22Rv1 (cell line): ENCODE measurements at regions not wholly inside any gene's neighbourhood (a gene's known extent, or its start where the extent isn't known, plus 50 kb on each side); places are given as distances from the start of the nearest gene placed in this dataset.

ENCODE experiments used
- ZFX ChIP-seq: fragments of 450-650 bp; IDR thresholded peaks from 2 replicates; pipeline ENCODE4 v1.6.1; 2017; ENCODE audit warnings: antibody characterized with exemption, borderline replicate concordance
- TF ChIP-seq, protein P1 (sequence below): fragments of 450-650 bp; IDR thresholded peaks from 2 replicates; pipeline ENCODE4 v1.5.1; 2017; ENCODE audit warnings: mild to moderate bottlenecking

DNA sequence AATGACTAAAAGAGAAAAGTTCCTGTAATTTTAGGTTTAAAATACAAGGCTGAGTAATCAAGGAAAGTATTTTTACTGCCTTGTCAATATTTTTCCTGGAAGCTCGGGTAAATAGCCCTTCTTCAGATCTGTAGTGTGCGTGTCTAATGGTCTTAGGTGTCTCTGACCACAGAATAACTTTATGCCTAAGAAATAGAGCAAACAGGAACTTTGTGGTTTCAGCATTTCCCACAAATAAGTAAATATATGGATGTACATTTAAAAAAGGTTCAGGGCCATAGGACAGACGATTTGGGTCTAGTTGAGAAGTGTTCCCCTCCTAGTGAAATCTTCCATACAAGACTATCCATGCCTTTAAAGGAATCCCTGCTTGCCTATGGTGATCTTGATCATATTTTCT, 107.0 kb downstream of the ZC3H11B start:
- TF ChIP-seq, protein P1, sequence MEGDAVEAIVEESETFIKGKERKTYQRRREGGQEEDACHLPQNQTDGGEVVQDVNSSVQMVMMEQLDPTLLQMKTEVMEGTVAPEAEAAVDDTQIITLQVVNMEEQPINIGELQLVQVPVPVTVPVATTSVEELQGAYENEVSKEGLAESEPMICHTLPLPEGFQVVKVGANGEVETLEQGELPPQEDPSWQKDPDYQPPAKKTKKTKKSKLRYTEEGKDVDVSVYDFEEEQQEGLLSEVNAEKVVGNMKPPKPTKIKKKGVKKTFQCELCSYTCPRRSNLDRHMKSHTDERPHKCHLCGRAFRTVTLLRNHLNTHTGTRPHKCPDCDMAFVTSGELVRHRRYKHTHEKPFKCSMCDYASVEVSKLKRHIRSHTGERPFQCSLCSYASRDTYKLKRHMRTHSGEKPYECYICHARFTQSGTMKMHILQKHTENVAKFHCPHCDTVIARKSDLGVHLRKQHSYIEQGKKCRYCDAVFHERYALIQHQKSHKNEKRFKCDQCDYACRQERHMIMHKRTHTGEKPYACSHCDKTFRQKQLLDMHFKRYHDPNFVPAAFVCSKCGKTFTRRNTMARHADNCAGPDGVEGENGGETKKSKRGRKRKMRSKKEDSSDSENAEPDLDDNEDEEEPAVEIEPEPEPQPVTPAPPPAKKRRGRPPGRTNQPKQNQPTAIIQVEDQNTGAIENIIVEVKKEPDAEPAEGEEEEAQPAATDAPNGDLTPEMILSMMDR = no peak
- TF ChIP-seq ZFX = no peak
